GM21528 (cell line): ENCODE measurements at regions not wholly inside any gene's neighbourhood (a gene's known extent, or its start where the extent isn't known, plus 50 kb on each side); places are given as distances from the start of the nearest gene placed in this dataset.
"Not testable (repeated sequence)": the region's sequence is repeated elsewhere in the genome, so short reads cannot be mapped to it uniquely, and the experiment has no call there.

ENCODE experiments used
- ATAC-seq: cut with Tn5 transposase; IDR thresholded peaks from one replicate; pipeline ENCODE4 v1.9.1; 2021; ENCODE audit warnings: mild to moderate bottlenecking, moderate library complexity; ENCODE audit not compliant: unreplicated experiment, low FRiP score

- no peak for ATAC-seq
Measured at GRCh38 chr1:187680823-187681222, 852.1 kb downstream of the PLA2G4A start.

GRCh38 chr1:187682112-187682511, 853.4 kb downstream of the PLA2G4A start:
- no peak for ATAC-seq

- no peak for ATAC-seq
Measured at GRCh38 chr1:187685333-187685732, 856.6 kb downstream of the PLA2G4A start.

- ATAC-seq, result no peak
Measured at GRCh38 chr1:187689129-187689528, 860.4 kb downstream of the PLA2G4A start.

GRCh38 chr1:187691439-187691838, 862.7 kb downstream of the PLA2G4A start:
- ATAC-seq, result no peak

- ATAC-seq, result no peak
Measured at GRCh38 chr1:187692799-187693198, 864.0 kb downstream of the PLA2G4A start.

- no peak for ATAC-seq
Measured at GRCh38 chr1:187696073-187696472, 867.3 kb downstream of the PLA2G4A start.

GRCh38 chr1:187703138-187704130, 874.7 kb downstream of the PLA2G4A start:
- not testable (repeated sequence) for ATAC-seq

GRCh38 chr1:187714470-187714869, 885.7 kb downstream of the PLA2G4A start:
- no peak for ATAC-seq

GRCh38 chr1:187715483-187715882, 886.7 kb downstream of the PLA2G4A start:
- no peak for ATAC-seq

- ATAC-seq, result no peak
Measured at GRCh38 chr1:187716160-187716559, 887.4 kb downstream of the PLA2G4A start.

GRCh38 chr1:187718527-187718926, 889.8 kb downstream of the PLA2G4A start:
- ATAC-seq, result no peak

GRCh38 chr1:187721216-187721615, 892.5 kb downstream of the PLA2G4A start:
- ATAC-seq, result no peak

- ATAC-seq, result no peak
Measured at GRCh38 chr1:187725216-187725615, 896.5 kb downstream of the PLA2G4A start.

GRCh38 chr1:187733232-187733631, 904.5 kb downstream of the PLA2G4A start:
- ATAC-seq, result no peak

- no peak for ATAC-seq
Measured at GRCh38 chr1:187734427-187734826, 905.7 kb downstream of the PLA2G4A start.

GRCh38 chr1:187744665-187745064, 915.9 kb downstream of the PLA2G4A start:
- peak; percentile 85 for ATAC-seq

GRCh38 chr1:187755536-187755935, 926.8 kb downstream of the PLA2G4A start:
- no peak for ATAC-seq

- not testable (repeated sequence) for ATAC-seq
Measured at GRCh38 chr1:187756684-187757083, 927.9 kb downstream of the PLA2G4A start.

- no peak for ATAC-seq
Measured at GRCh38 chr1:187759825-187760333, 931.1 kb downstream of the PLA2G4A start.

- no peak for ATAC-seq
Measured at GRCh38 chr1:187762118-187762517, 933.4 kb downstream of the PLA2G4A start.

GRCh38 chr1:187763465-187763864, 934.7 kb downstream of the PLA2G4A start:
- ATAC-seq, result no peak
